ENCODE measurements at regions not wholly inside any gene's neighbourhood (a gene's known extent, or its start where the extent isn't known, plus 50 kb on each side); places are given as distances from the start of the nearest gene placed in this dataset.

DNA sequence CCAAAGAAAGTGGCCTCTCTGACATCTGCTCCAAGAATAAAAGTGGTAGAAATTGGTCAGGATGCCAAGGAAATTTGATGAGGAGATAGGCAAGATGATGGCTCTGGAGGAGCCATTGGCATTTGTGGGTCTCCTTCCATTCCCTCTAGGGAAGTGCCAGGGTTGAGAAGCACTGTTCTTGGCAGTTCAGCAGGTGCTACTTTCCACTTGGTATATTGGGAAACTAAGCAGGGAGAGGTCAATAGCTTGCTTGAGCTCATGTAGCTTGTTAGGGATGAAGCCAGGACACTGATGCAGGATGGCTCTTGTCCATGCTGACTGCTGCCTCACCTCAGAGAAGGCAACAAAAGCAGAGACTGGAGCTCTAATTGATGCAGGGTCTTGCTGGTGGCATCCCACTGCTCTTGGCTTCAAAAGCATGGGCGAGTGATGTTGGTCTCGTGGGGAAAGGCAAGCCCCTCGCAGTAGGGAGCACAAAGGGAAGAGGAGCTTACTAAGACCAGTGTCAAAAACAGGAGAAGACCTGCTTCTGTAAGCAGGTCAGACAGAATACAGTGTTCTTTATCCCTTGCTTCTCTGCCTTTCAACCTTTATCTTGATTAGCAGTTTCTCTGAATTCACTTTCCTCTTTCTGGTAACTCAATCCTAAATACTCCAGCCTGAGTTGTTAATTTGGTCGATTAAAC is 73.1 kb upstream of the RIPOR2 start:
- intact Hi-C loops (cut with DNase I; ENCODE audit: low total_unique reads): no loop called here
- WGBS, 5 donors: 89 to 96% (median 91%) methylated on average over 4 of the region's 4 CpGs
- no peaks in the 10 kb centered on the region for H3K36me3 ChIP-seq
- no peak for TF ChIP-seq POLR2AphosphoS5 (IDR thresholded peaks at IDR 0.05)
- no peak for TF ChIP-seq EP300 (IDR thresholded peaks at IDR 0.05)
- TF ChIP-seq, protein P1, sequence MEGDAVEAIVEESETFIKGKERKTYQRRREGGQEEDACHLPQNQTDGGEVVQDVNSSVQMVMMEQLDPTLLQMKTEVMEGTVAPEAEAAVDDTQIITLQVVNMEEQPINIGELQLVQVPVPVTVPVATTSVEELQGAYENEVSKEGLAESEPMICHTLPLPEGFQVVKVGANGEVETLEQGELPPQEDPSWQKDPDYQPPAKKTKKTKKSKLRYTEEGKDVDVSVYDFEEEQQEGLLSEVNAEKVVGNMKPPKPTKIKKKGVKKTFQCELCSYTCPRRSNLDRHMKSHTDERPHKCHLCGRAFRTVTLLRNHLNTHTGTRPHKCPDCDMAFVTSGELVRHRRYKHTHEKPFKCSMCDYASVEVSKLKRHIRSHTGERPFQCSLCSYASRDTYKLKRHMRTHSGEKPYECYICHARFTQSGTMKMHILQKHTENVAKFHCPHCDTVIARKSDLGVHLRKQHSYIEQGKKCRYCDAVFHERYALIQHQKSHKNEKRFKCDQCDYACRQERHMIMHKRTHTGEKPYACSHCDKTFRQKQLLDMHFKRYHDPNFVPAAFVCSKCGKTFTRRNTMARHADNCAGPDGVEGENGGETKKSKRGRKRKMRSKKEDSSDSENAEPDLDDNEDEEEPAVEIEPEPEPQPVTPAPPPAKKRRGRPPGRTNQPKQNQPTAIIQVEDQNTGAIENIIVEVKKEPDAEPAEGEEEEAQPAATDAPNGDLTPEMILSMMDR (IDR thresholded peaks at IDR 0.05): no peak
- no peak for TF ChIP-seq POLR2A (IDR thresholded peaks at IDR 0.05)
- H3K9me3 ChIP-seq: no peaks in the 10 kb centered on the region
- DNase-seq: no peak
- no peaks in the 10 kb centered on the region for H3K27me3 ChIP-seq
- H3K27ac ChIP-seq: peak overlapping the region in 1 of 5 donors; percentile 87
- no peak overlapping the region for H3K4me3 ChIP-seq
- H3K4me1 ChIP-seq: peaks cover 14 to 24% (median 18%) of the 10 kb centered on the region in 4 donors

DNA sequence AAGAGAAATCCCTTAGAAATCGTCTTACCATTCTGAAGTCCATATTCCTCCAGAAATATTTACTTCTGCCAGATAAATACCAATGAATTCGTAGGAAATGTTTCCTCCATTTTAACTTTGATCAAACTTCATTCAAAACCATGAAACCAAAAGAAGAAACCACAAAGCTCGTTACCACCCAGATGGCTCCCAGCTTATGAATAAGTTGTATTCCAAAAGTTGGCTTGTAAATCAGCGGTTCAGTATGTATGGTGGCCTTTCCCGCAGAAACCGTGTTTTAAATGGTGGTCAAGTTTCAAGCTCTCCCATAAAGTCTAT is 73.6 kb upstream of the RIPOR2 start:
- no peaks in the 10 kb centered on the region for H3K9me3 ChIP-seq
- no peak overlapping the region for H3K27ac ChIP-seq
- H3K27me3 ChIP-seq: no peaks in the 10 kb centered on the region
- WGBS, 5 donors: 84 to 94% (median 93%) methylated on average over 6 of the region's 6 CpGs
- no peaks in the 10 kb centered on the region for H3K36me3 ChIP-seq
- no peak for DNase-seq
- intact Hi-C loops (cut with DNase I; ENCODE audit: low total_unique reads): no loop called here
- H3K4me1 ChIP-seq: peaks cover 14 to 24% (median 17%) of the 10 kb centered on the region in 4 donors
- H3K4me3 ChIP-seq: no peak overlapping the region
- TF ChIP-seq POLR2A (IDR thresholded peaks at IDR 0.05): no peak

DNA sequence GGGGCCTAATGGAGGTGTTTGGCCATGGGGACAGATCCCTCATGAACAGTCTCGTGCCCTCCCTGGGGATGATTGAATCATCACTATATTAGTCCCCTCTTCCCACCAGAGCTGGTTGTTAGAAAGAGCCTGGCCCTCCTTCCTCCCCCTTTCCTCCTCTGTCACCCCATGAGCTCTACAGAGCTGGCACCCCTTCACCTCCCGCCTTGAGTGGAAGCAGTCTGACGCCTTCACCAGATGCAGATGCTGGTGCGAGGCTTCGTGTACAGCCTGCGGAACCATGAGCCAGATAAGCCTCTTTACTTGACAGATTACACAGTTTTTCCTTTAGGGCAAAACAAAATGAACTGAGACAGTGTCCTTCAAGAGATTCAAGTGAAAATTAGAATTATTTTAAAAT is 74.4 kb upstream of the RIPOR2 start:
- H3K4me3 ChIP-seq: no peak overlapping the region
- no peaks in the 10 kb centered on the region for H3K9me3 ChIP-seq
- H3K27ac ChIP-seq: no peak overlapping the region
- no peaks in the 10 kb centered on the region for H3K27me3 ChIP-seq
- intact Hi-C loops (cut with DNase I; ENCODE audit: low total_unique reads): loop anchor here (10.0 kb wide), 1 partner anchor 155 kb away; no protein-coding TSS in a partner anchor
- TF ChIP-seq, protein P1 (IDR thresholded peaks at IDR 0.05): no peak
- no peak for TF ChIP-seq POLR2AphosphoS5 (IDR thresholded peaks at IDR 0.05)
- no peak for TF ChIP-seq POLR2A (IDR thresholded peaks at IDR 0.05)
- TF ChIP-seq EP300 (IDR thresholded peaks at IDR 0.05): no peak
- 73 to 84% (median 81%) methylated on average over 6 of the region's 6 CpGs for WGBS, 5 donors
- H3K36me3 ChIP-seq: no peaks in the 10 kb centered on the region
- no peak for DNase-seq
- peaks cover 16 to 32% (median 20%) of the 10 kb centered on the region in 4 donors for H3K4me1 ChIP-seq

DNA sequence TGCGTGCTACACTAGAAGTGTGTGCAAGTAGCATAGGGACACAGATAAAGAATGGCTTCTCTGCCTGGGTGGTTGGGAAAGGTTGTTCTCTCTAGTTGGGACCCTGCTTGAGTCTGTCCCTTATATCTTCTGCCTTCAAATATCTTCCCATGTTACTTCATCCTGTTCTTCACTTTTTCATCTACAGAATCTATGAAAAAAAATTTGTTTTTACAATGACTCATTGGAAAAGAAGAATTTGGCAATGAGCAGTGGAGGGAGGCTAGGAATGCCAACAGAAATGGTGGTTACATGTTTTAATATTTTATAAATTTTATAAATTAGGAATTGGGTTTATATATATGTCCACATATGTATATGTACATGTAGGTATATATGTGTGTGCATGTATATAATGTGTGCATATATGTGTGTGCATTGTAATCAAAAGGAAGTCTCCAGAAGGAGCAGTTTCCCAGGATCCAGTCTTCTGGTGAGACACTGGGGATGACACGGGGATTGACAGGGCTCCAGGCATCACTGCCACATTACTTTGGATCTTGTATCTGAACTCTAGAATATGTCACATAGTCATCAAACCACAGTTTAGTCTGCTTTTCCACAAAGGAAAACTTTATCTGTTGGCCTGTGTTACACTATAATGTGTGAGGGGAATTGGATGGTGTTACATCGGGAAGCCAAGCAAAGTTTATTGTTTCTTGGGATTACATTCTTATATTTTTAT is 75.3 kb upstream of the RIPOR2 start:
- intact Hi-C loops (cut with DNase I; ENCODE audit: low total_unique reads): loop anchor here (10.0 kb wide), 1 partner anchor 156 kb away; no protein-coding TSS in a partner anchor

More for the DNA sequence above, 75.3 kb upstream of the RIPOR2 start:
- 90 to 98% (median 93%) methylated on average over 3 of the region's 3 CpGs for WGBS, 5 donors
- H3K9me3 ChIP-seq: no peaks in the 10 kb centered on the region
- H3K4me1 ChIP-seq: peaks cover 16 to 35% (median 20%) of the 10 kb centered on the region in 4 donors
- no peak overlapping the region for H3K27ac ChIP-seq
- H3K36me3 ChIP-seq: no peaks in the 10 kb centered on the region
- H3K4me3 ChIP-seq: no peak overlapping the region
- H3K27me3 ChIP-seq: no peaks in the 10 kb centered on the region
- DNase-seq: no peak
- TF ChIP-seq, protein P1 (IDR thresholded peaks at IDR 0.05): no peak
- TF ChIP-seq EP300 (IDR thresholded peaks at IDR 0.05) (no peak), POLR2AphosphoS5 (IDR thresholded peaks at IDR 0.05) (no peak), POLR2A (IDR thresholded peaks at IDR 0.05) (no peak)
